ELR (cell line): ENCODE measurements at regions not wholly inside any gene's neighbourhood (a gene's known extent, or its start where the extent isn't known, plus 50 kb on each side); places are given as distances from the start of the nearest gene placed in this dataset.
A peak's percentile ranks its signal among the peaks of the same experiment; 100 is the strongest.

Experiments
- DNase-seq: peaks from one replicate; pipeline ENCODE4 v3.0.0-alpha.2; 2015; ENCODE audit warnings: low read depth

GRCh38 chr3:24033818-24034217 is 88.7 kb downstream of the NR1D2 start:
- DNase-seq, result no peak

- no peak for DNase-seq
Observed at GRCh38 chr3:24034464-24034863, 89.4 kb downstream of the NR1D2 start.

- no peak for DNase-seq
Observed at GRCh38 chr3:24037971-24038370, 92.9 kb downstream of the NR1D2 start.

GRCh38 chr3:24040311-24040710 is 95.2 kb downstream of the NR1D2 start:
- no peak for DNase-seq

- DNase-seq, result no peak
Observed at GRCh38 chr3:24042174-24043059, 97.3 kb downstream of the NR1D2 start.

- DNase-seq, result no peak
Observed at GRCh38 chr3:24043168-24043567, 98.1 kb downstream of the NR1D2 start.

- no peak for DNase-seq
Observed at GRCh38 chr3:24043985-24044384, 98.9 kb downstream of the NR1D2 start.

GRCh38 chr3:24046214-24046613 is 101.1 kb downstream of the NR1D2 start:
- DNase-seq, result no peak

- no peak for DNase-seq
Observed at GRCh38 chr3:24047513-24047912, 102.4 kb downstream of the NR1D2 start.

GRCh38 chr3:24048843-24049242 is 103.8 kb downstream of the NR1D2 start:
- no peak for DNase-seq

- DNase-seq, result no peak
Observed at GRCh38 chr3:24052446-24052845, 107.4 kb downstream of the NR1D2 start.

GRCh38 chr3:24058940-24059705 is 114.0 kb downstream of the NR1D2 start:
- no peak for DNase-seq

- peak; percentile 38 for DNase-seq
Observed at GRCh38 chr3:24060055-24060454, 115.0 kb downstream of the NR1D2 start.

- DNase-seq, result no peak
Observed at GRCh38 chr3:24062916-24063315, 117.8 kb downstream of the NR1D2 start.
